HCT116 (cell line): ENCODE measurements at regions not wholly inside any gene's neighbourhood (a gene's known extent, or its start where the extent isn't known, plus 50 kb on each side); places are given as distances from the start of the nearest gene placed in this dataset.

ENCODE experiments used
- ATAC-seq: fragments of 200-7000 bp; cut with Tn5 transposase; 2 replicates; pipeline ENCODE4 v1.9.1; 2020; ENCODE audit warnings: mild to moderate bottlenecking, moderate library complexity
- BruUV-seq: library from RNA; stranded (reverse); fragments of 400-500 nt; replicated peaks from 2 replicates; lab custom pipeline; 2021; lab: Mats Ljungman, UMichigan
- CTCF ChIA-PET: fragments of 300-600 bp; sonication (Branson Sonifier 250); formaldehyde crosslinking; loops from one replicate; lab custom pipeline; 2021; ENCODE audit warnings: antibody characterized with exemption; lab: Charles Lee
- POLR2A ChIA-PET: fragments of 300-600, 350-600 bp; sonication (Branson Sonifier 250); formaldehyde crosslinking; loops from one replicate; lab custom pipeline; 2021; ENCODE audit warnings: antibody characterized with exemption; lab: Charles Lee
- RAD21 ChIA-PET, 2 experiments: fragments of 300-600 bp; sonication (Branson Sonifier 250); formaldehyde crosslinking; loops; one replicate each; lab custom pipeline; 2023; ENCODE audit warnings: low total read pairs in 2 of 2; ENCODE audit not compliant: uncharacterized antibody in 2 of 2, unreplicated experiment in 2 of 2, low non-redundant PET in 1 of 2; lab: Charles Lee
- DNase-seq: peaks from one replicate; pipeline ENCODE4 v3.0.0-alpha.2; 2010; ENCODE audit warnings: low read depth, low spot score
- H2AFZ ChIP-seq: fragments of 200-600 bp; shearing (Covaris generic), sonication (generic); 2 replicates; pipeline ENCODE4 v1.6.1; 2017; ENCODE audit warnings: low read depth, mixed run types, mixed read lengths, antibody characterized with exemption, low read length; ENCODE audit not compliant: poor library complexity, severe bottlenecking
- H3K27ac ChIP-seq: 2 replicates; pipeline ENCODE4 v1.5.1; 2012; ENCODE audit warnings: low read depth, low read length
- H3K27me3 ChIP-seq: fragments of 200-600 bp; sonication (generic); 2 replicates; pipeline ENCODE4 v1.6.1; 2016; ENCODE audit warnings: mixed run types, low read length, mixed read lengths; ENCODE audit not compliant: insufficient read depth
- H3K36me3 ChIP-seq, 2 experiments: fragments of 200-500 bp in 1 of 2; fragments of 200-600 bp in 1 of 2; sonication (Bioruptor generic) in 1 of 2; sonication (generic) in 1 of 2; 2 replicates each; pipeline versions ENCODE4 v1.5.1 to v1.6.1; 2014 to 2016; ENCODE audit warnings: low read length in 2 of 2, inconsistent platforms in 1 of 2, mixed read lengths in 1 of 2, mixed run types in 1 of 2; ENCODE audit not compliant: insufficient read depth in 2 of 2, control insufficient read depth in 1 of 2
- H3K4me1 ChIP-seq, 2 experiments: fragments of 200-600 bp in 1 of 2; sonication (generic) in 1 of 2; 2 replicates each; pipeline versions ENCODE4 v1.5.1 to v1.6.1; 2012 to 2017; ENCODE audit warnings: low read length in 2 of 2, inconsistent platforms in 1 of 2, mild to moderate bottlenecking in 1 of 2, mixed read lengths in 1 of 2, mixed run types in 1 of 2, moderate library complexity in 1 of 2; ENCODE audit not compliant: insufficient read depth in 2 of 2, control insufficient read depth in 1 of 2
- H3K4me2 ChIP-seq: fragments of 200-600 bp; sonication (generic); 2 replicates; pipeline ENCODE4 v1.6.1; 2017; ENCODE audit warnings: mixed run types, low read length, mixed read lengths
- H3K4me3 ChIP-seq, 2 experiments: fragments of 200-600 bp in 1 of 2; sonication (generic) in 1 of 2; replicated peaks in 1 of 2; 2 replicates each; pipeline ENCODE4 v1.5.1; 2011 to 2016; ENCODE audit warnings: low read length in 2 of 2, control low read depth in 1 of 2, low read depth in 1 of 2, mild to moderate bottlenecking in 1 of 2, mixed read lengths in 1 of 2, mixed run types in 1 of 2
- H3K79me2 ChIP-seq: fragments of 200-600 bp; sonication (generic); 2 replicates; pipeline ENCODE4 v1.6.1; 2017; ENCODE audit warnings: mild to moderate bottlenecking, mixed run types, low read length, moderate library complexity, mixed read lengths; ENCODE audit not compliant: insufficient read depth
- H3K9ac ChIP-seq: fragments of 200-600 bp; sonication (generic); 2 replicates; pipeline ENCODE4 v1.6.1; 2016; ENCODE audit warnings: low read length, mixed read lengths
- H3K9me2 ChIP-seq: fragments of 200-600 bp; sonication (generic), shearing (Covaris generic); 2 replicates; pipeline ENCODE4 v1.6.1; 2017; ENCODE audit warnings: mixed run types, mild to moderate bottlenecking, moderate library complexity; ENCODE audit not compliant: insufficient read depth
- H3K9me3 ChIP-seq, 2 experiments: fragments of 200-500 bp in 1 of 2; fragments of 200-600 bp in 1 of 2; sonication (Bioruptor generic) in 1 of 2; sonication (generic) in 1 of 2; 2 replicates each; pipeline ENCODE4 v1.6.1; 2014 to 2017; ENCODE audit warnings: low read length in 2 of 2, mixed read lengths in 2 of 2, inconsistent platforms in 1 of 2, low read depth in 1 of 2, mild to moderate bottlenecking in 1 of 2, mixed run types in 1 of 2, moderate library complexity in 1 of 2; ENCODE audit not compliant: control insufficient read depth in 1 of 2, insufficient read depth in 1 of 2
- H4K20me1 ChIP-seq: fragments of 200-600 bp; sonication (generic), shearing (Covaris generic); 2 replicates; pipeline ENCODE4 v1.6.1; 2017; ENCODE audit warnings: mixed run types, mild to moderate bottlenecking, moderate library complexity; ENCODE audit not compliant: insufficient read depth
- CBX3 ChIP-seq: IDR thresholded peaks from 2 replicates; pipeline ENCODE4 v1.6.1; 2012; ENCODE audit warnings: low read depth
- CEBPB ChIP-seq: IDR thresholded peaks from 2 replicates; pipeline ENCODE4 v1.6.1; 2012; ENCODE audit warnings: low read depth
- RAD21 ChIP-seq: IDR thresholded peaks from 2 replicates; pipeline ENCODE4 v1.6.1; 2012; ENCODE audit warnings: low read depth, mild to moderate bottlenecking
- REST ChIP-seq: IDR thresholded peaks from 2 replicates; pipeline ENCODE4 v1.6.1; 2012; ENCODE audit warnings: low read depth
- SIN3A ChIP-seq: IDR thresholded peaks from 2 replicates; pipeline ENCODE4 v1.6.1; 2012; ENCODE audit warnings: low read depth
- SP1 ChIP-seq: IDR thresholded peaks from 2 replicates; pipeline ENCODE4 v1.6.1; 2012; ENCODE audit warnings: low read depth
- ZFX ChIP-seq: fragments of 450-650 bp; IDR thresholded peaks from 2 replicates; pipeline ENCODE4 v1.6.1; 2017
- intact Hi-C: fragments of 100-400 bp; cut with micrococcal nuclease; formaldehyde crosslinking; loops from 2 replicates; pipeline ENCODE4 v1.10.0; 2022

- TF ChIP-seq REST = no peak
- TF ChIP-seq, all 23 proteins: peak for 0
Measured at GRCh38 chr17:13994050-13994449, 75.3 kb upstream of the COX10 start (continued).

GRCh38 chr17:13995856-13996271 lies 73.4 kb upstream of the COX10 start:
- Histone ChIP-seq H3K79me2 (no peaks in the 10 kb centered on the region), H3K27ac (no peak overlapping the region), H3K4me1 (no peaks in the 10 kb centered on the region), H3K4me3 (no peak overlapping the region), H3K4me2 (no peak overlapping the region), H3K36me3 (no peaks in the 10 kb centered on the region), H3K9ac (no peak overlapping the region), H3K9me3 (no peaks in the 10 kb centered on the region), H2AFZ (no peak overlapping the region), H4K20me1 (no peaks in the 10 kb centered on the region), H3K9me2 (no peaks in the 10 kb centered on the region), H3K27me3 (no peaks in the 10 kb centered on the region)
- intact Hi-C loops = no loop called here
- TF ChIP-seq SIN3A = no peak
- TF ChIP-seq CEBPB = no peak
- no peak for TF ChIP-seq SP1
- no peak for TF ChIP-seq ZFX
- TF ChIP-seq RAD21 = no peak
- no peak for TF ChIP-seq CBX3
- no TSS peak for BruUV-seq
- ATAC-seq (no peak), DNase-seq (no peak)
- ChIA-PET CTCF (no interaction called here), RAD21 (no interaction called here), POLR2A (no interaction called here)
